GM21423 (cell line): ENCODE measurements at regions not wholly inside any gene's neighbourhood (a gene's known extent, or its start where the extent isn't known, plus 50 kb on each side); places are given as distances from the start of the nearest gene placed in this dataset.
"Not testable (repeated sequence)": the region's sequence is repeated elsewhere in the genome, so short reads cannot be mapped to it uniquely, and the experiment has no call there.

Source experiments
- ATAC-seq: cut with Tn5 transposase; IDR thresholded peaks from one replicate; pipeline ENCODE4 v1.9.1; 2021; ENCODE audit warnings: mild to moderate bottlenecking, moderate library complexity; ENCODE audit not compliant: unreplicated experiment

GRCh38 chr1:146381196-146381595, 152.4 kb upstream of the NOTCH2NLA start:
- ATAC-seq, result not testable (repeated sequence)

GRCh38 chr1:146376708-146377496, 148.1 kb upstream of the NOTCH2NLA start:
- peak; percentile 95 for ATAC-seq

DNA sequence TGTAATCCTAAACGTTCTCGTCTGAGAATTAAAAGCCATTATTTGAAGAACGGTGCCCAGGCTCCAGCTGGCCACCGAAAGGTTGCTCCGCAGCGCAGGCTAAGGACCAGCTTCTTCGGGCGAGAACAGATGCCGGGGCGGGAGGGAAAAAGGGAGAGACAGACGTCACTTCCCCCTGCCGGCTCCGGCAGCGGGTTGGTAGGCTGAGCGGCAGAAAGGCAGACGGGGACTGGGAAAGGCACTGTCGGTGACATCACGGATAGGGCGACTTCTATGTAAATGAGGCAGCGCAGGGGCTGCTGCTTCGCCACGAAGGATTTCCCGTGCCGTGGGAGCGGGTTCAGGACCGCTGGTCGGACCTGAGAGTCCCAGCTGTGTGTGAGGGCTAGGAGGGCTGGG, 147.5 kb upstream of the NOTCH2NLA start:
- peak; percentile 63 for ATAC-seq

DNA sequence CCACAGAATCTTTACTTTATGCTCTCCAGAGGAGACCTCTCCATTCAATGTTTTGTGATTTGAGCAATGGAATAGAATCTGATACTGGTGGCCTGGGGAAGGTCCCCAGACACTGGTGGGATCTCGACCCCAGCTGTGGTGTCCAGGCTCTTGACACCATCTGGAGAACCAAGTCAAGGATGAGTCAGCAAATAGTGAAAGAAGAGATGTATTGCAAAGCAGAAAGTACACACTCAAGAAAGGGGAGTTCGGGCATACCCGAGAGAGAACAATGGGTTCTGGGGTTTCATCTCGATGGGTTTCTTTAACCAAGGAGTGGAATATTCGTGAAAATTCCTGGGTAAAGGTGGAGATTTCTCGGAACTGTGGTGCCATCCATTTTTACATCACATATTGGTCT, 146.3 kb upstream of the NOTCH2NLA start:
- not testable (repeated sequence) for ATAC-seq

- ATAC-seq, result not testable (repeated sequence)
These were observed 141.1 kb upstream of the NOTCH2NLA start for GRCh38 chr1:146369940-146370339.

GRCh38 chr1:146355373-146355772, 126.6 kb upstream of the NOTCH2NLA start:
- not testable (repeated sequence) for ATAC-seq

DNA sequence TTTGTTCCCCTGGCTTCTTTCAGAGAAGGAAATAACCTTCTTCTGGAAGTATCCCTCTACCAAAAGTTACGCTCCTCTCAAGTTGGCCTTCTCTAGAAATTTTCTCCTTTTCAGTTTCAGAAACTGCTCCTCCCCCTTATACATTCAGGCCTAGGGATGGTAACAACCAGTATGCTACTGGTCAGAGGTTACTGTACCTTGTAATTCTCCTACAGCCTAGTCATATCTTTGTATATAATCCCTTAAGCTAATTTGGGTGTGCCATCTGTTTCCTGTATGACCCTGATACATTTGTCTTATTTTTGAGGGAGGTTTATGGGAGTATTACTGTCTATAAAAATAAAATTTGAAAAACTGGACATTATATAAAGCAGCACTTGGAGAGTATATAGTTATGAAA, 98.0 kb upstream of the NOTCH2NLA start:
- ATAC-seq, result not testable (repeated sequence)

DNA sequence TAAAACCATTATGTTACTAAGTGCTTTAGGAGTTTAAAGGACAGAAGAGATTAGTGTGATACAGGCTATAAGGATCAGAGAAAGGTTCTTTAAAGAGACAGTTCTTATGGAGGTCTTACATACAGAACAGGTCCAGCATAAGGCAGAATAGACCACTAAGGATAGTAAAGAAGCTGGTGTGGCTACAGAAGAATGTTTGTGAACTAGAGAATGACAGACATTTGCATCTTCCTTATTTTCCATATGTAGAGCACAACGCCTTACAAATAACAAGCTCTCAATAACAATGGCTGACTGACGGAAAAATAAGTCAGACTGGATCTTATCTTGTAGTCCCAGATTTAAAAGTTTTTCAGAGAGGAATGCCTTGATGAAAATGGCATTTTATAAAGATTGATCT, 95.6 kb upstream of the NOTCH2NLA start:
- not testable (repeated sequence) for ATAC-seq

- ATAC-seq, result not testable (repeated sequence)
These were observed 94.5 kb upstream of the NOTCH2NLA start for GRCh38 chr1:146323302-146323701.

GRCh38 chr1:146322893-146323292, 94.1 kb upstream of the NOTCH2NLA start:
- not testable (repeated sequence) for ATAC-seq

DNA sequence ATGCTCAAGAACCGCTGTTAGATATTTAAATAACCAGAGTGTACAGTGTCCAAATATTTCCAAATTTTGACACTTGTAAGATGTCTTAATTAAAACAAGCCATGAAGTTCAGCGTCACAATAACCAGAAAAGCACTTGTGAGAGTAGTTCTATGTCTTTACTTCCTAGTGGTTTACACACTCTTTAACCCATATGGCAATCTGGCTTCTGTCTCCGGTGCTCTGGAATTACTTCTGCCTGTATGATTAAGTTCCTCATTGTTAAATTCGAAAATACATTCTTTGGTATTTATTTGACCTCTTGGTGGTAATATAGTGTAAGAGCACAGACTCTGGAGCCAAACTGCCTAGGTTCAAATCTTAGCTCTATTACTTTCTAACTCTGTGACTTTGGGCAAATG, 89.9 kb upstream of the NOTCH2NLA start:
- not testable (repeated sequence) for ATAC-seq

DNA sequence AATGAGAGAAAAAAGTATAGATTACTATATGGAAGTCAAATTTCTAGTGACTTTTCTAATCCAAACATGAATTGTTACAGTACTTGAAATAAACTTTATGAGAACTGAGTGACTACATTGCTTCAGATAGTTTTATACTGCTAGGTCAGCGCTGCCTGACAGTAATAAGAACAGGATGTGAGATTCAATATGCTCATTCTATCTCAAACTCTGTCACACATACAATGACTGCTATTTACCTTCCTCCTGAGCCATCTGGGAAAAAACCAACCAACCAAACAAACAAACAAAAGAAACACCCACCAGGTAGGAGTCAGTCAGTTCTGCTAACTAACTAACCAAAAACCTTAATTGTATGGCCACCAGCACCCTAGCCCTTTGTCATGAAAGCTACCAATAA, 89.0 kb upstream of the NOTCH2NLA start:
- ATAC-seq, result not testable (repeated sequence)

DNA sequence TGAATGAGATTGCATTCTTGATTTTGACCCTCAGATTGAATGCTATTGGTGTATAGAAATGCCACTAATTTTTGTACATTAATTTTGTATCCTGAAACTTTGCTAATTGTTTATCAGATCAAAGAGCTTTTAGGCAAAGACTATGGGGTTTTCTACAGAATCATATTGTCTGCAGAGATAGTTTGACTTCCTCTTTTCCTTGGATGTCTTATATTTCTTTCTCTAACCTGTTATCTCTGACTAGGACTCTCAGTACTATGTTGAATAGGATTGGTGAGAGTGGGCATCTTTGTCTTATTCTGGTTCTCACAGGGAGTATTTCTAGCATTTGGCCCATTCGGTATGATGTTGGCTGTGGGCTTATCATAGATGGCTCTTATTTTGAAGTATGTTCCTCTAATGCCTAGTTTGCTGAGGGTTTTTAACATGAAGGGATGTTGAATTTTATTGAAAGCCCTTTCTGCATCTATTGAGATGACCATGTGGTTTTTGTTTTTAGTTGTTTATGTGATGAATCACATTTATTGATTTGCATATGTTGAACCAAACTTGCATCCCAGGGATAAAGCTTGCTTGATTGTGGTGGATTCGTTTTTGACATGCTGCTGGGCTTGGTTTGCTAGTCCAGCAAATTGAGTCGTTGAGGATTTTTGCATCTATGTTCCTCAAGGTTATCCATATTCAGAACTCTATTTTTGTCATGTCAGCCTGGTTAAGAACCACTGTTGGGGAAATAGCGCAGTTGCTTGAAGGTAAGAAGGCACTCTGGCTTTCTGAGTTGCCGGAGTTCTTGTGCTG, 85.8 kb upstream of the NOTCH2NLA start:
- ATAC-seq, result not testable (repeated sequence)

DNA sequence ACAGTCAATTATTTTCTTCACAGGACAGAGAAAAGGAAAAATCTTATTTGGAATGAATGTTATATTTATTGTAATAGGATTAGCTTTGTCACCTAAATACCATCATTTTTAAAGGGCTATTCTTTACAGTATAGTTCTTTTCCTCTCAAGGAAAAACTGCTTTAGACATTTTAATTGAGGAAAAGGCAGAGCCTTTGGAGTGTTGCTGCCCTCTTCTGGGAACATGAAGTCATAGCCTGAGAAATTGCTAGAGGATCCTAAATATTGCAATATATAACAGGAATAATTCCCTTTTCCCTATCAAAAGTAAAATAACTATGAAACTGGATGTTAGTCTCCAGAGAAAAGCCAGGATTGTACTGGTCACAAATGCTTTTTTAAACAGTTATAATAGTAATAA, 81.8 kb upstream of the NOTCH2NLA start:
- ATAC-seq, result not testable (repeated sequence)

GRCh38 chr1:146309427-146309826, 80.6 kb upstream of the NOTCH2NLA start:
- ATAC-seq, result not testable (repeated sequence)

GRCh38 chr1:146308892-146309291, 80.1 kb upstream of the NOTCH2NLA start:
- not testable (repeated sequence) for ATAC-seq

- not testable (repeated sequence) for ATAC-seq
These were observed 79.3 kb upstream of the NOTCH2NLA start for GRCh38 chr1:146308152-146308551.

GRCh38 chr1:146307632-146308031, 78.8 kb upstream of the NOTCH2NLA start:
- ATAC-seq, result peak; percentile 95

DNA sequence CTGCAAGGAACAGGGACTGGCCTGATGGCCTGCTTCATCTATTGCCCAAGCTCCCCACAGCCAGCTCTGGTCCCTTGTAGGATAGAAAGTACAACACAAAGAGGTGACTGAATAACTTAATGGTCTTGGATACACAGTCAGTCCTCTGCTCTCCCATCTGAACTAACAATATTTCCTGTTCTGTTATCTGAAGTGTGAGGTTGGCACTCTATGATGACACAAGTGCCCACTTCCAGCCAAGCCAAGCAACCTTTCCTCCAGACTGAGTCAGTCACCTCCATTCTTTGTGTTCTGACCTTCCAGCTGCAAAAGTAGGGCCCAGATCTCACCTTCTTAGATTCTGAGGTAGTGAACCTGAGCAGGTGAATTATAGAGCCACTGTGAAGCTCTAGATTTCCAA, 77.8 kb upstream of the NOTCH2NLA start:
- ATAC-seq, result not testable (repeated sequence)

DNA sequence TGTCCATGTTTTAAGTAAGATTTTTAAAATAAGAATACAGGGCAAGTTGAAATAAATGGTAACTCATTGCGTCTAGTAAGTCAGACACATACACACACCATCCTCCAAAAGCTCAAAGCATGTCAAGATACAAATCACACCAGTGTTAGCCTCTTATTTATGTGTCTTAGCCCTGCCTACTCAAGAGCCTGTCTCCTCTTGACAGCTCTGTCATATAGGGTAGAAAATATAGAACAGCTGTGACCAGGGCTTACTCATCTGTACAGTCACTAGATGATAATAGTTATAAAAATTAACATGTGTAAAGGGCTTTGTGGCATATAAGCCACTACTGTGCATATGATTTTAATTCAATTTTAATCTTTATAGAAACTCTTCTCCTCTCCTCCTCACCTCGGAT, 76.6 kb upstream of the NOTCH2NLA start:
- ATAC-seq, result not testable (repeated sequence)

GRCh38 chr1:146298575-146298897, 69.7 kb upstream of the NOTCH2NLA start:
- peak; percentile 89 for ATAC-seq
